ENCODE measurements at regions not wholly inside any gene's neighbourhood (a gene's known extent, or its start where the extent isn't known, plus 50 kb on each side); places are given as distances from the start of the nearest gene placed in this dataset.

DNA sequence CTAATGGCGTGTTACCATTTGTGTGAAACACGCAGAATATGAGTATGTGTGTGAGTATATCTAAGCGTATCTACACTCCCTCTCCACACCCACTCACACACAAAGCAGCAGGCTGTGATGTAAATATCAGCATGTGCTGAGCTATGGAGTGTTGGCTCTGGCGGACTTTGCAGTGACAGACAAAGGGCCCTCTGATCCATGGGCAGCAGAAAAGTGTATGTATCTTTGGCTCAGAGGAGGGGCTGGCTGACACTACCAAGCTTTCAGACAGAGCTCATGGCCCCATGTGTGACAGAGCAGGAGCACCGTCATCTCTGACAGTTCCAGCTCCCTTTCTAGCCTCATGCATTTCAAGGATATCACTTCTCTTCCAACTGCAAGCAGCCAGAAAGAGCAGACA lies 57.2 kb upstream of the ASB18 start (continued):
- TF ChIP-seq, protein P1, sequence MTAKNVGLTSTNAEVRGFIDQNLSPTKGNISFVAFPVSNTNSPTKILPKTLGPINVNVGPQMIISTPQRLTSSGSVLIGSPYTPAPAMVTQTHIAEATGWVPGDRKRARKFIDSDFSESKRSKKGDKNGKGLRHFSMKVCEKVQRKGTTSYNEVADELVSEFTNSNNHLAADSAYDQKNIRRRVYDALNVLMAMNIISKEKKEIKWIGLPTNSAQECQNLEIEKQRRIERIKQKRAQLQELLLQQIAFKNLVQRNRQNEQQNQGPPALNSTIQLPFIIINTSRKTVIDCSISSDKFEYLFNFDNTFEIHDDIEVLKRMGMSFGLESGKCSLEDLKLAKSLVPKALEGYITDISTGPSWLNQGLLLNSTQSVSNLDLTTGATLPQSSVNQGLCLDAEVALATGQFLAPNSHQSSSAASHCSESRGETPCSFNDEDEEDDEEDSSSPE (CRISPR knock-in tag; IDR thresholded peaks at IDR 0.05), result no peak
- no peak for TF ChIP-seq SP5 (CRISPR knock-in tag; IDR thresholded peaks at IDR 0.05; ENCODE audit: borderline replicate concordance, low read depth)

DNA sequence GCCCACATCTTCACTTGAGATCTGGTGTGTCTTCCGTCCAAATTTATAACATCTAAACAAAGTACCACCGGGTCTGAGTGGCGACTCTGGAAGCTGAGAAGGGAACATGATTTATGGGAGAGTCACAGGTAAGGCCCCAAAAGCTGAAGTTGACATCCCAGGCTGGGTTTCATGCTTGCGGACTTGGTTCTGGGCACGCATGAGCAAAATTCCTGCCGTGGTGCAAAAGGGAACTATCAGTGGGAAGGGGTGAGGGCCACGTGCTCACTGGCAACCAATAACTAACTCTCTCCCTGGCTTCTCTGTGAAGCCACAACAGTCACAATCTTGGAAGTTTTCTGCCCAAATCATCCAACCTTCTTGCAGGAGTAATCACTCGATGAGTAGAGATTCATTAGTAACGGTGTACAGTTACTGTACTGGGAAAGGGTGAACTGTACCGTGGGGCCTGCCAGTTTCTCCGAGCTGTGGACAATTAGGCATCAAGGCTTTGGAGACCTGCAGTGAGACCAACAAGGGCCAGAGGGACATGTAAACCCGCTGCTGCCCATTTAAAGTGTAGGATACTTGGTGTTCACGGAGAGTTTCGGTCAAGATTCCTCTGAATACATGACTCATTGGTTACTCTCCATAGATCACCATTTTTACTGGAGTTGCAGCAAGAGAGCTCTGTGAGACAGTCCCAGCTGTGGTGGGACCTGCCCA lies 69.4 kb upstream of the ASB18 start:
- ATAC-seq (no peak), DNase-seq (ENCODE audit: low spot score) (no peak), FAIRE-seq (no peak)
- Histone ChIP-seq H3K9me3 (ENCODE audit: low read length) (no peaks in the 10 kb centered on the region), H3K79me2 (ENCODE audit: insufficient read depth, low read length) (no peaks in the 10 kb centered on the region), H3K4me3 (replicated peaks in 1 of 3; ENCODE audit: insufficient read depth in 1 of 3, low read depth in 2 of 3, low read length in 3 of 3) (no peak overlapping the region), H3K27me3 (ENCODE audit: control insufficient read depth in 1 of 2, insufficient read depth in 2 of 2, low read length in 2 of 2) (peaks cover 4 to 55% of the 10 kb centered on the region in 2 experiments; a peak in 3 of 5 replicates), H3K4me2 (ENCODE audit: low read depth, low read length) (no peak overlapping the region), H3K27ac (ENCODE audit: extremely low read length, insufficient read depth, low read length) (no peak overlapping the region), H2AFZ (ENCODE audit: low read length) (no peak overlapping the region), H3K36me3 (replicated peaks in 1 of 2; ENCODE audit: control insufficient read depth in 1 of 2, insufficient read depth in 2 of 2, low read length in 2 of 2) (no peaks in the 10 kb centered on the region), H3K4me1 (ENCODE audit: insufficient read depth, low read length) (peaks cover 10% of the 10 kb centered on the region), H4K20me1 (ENCODE audit: insufficient read depth, low read length) (no peaks in the 10 kb centered on the region), H3K9ac (ENCODE audit: insufficient read depth, low read depth, low read length) (no peak overlapping the region)
- in situ Hi-C loops (cut with HindIII; ENCODE audit: extremely low pct_ligation_motif_present, low pct_unique_long_range_greater_than_20kb), result no loop called here
- intact Hi-C loops (cut with micrococcal nuclease; ENCODE audit: unreplicated experiment), result no loop called here
- POLR2A ChIA-PET, result no interaction called here
- WGBS (ENCODE audit: low lambda C conversion rate), result 52% methylated on average over 13 of the region's 14 CpGs
- BruUV-seq (replicated peaks), result no TSS peak
- CTCF ChIA-PET (ENCODE audit: low intra/inter-chr PET ratio, low total read pairs), result no interaction called here
- TF ChIP-seq SP140L (CRISPR knock-in tag; IDR thresholded peaks at IDR 0.05; ENCODE audit: borderline replicate concordance) (no peak), NFYB (CRISPR knock-in tag; IDR thresholded peaks at IDR 0.05) (no peak), FOXJ3 (CRISPR knock-in tag; IDR thresholded peaks at IDR 0.05; ENCODE audit: borderline replicate concordance) (no peak), SMAD3 (CRISPR knock-in tag; IDR thresholded peaks at IDR 0.05) (no peak), ZNF629 (CRISPR knock-in tag; conservative IDR thresholded peaks at IDR 0.05) (no peak), ZC3H4 (CRISPR knock-in tag; IDR thresholded peaks at IDR 0.05; ENCODE audit: borderline replicate concordance) (no peak), ZNF33B (CRISPR knock-in tag; IDR thresholded peaks at IDR 0.05) (no peak)
- TF ChIP-seq, protein P2, sequence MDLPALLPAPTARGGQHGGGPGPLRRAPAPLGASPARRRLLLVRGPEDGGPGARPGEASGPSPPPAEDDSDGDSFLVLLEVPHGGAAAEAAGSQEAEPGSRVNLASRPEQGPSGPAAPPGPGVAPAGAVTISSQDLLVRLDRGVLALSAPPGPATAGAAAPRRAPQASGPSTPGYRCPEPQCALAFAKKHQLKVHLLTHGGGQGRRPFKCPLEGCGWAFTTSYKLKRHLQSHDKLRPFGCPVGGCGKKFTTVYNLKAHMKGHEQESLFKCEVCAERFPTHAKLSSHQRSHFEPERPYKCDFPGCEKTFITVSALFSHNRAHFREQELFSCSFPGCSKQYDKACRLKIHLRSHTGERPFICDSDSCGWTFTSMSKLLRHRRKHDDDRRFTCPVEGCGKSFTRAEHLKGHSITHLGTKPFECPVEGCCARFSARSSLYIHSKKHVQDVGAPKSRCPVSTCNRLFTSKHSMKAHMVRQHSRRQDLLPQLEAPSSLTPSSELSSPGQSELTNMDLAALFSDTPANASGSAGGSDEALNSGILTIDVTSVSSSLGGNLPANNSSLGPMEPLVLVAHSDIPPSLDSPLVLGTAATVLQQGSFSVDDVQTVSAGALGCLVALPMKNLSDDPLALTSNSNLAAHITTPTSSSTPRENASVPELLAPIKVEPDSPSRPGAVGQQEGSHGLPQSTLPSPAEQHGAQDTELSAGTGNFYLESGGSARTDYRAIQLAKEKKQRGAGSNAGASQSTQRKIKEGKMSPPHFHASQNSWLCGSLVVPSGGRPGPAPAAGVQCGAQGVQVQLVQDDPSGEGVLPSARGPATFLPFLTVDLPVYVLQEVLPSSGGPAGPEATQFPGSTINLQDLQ (CRISPR knock-in tag; IDR thresholded peaks at IDR 0.05), result no peak
- TF ChIP-seq, protein P3, sequence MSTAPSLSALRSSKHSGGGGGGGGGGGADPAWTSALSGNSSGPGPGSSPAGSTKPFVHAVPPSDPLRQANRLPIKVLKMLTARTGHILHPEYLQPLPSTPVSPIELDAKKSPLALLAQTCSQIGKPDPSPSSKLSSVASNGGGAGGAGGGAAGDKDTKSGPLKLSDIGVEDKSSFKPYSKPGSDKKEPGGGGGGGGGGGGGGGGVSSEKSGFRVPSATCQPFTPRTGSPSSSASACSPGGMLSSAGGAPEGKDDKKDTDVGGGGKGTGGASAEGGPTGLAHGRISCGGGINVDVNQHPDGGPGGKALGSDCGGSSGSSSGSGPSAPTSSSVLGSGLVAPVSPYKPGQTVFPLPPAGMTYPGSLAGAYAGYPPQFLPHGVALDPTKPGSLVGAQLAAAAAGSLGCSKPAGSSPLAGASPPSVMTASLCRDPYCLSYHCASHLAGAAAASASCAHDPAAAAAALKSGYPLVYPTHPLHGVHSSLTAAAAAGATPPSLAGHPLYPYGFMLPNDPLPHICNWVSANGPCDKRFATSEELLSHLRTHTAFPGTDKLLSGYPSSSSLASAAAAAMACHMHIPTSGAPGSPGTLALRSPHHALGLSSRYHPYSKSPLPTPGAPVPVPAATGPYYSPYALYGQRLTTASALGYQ (CRISPR knock-in tag; IDR thresholded peaks at IDR 0.05), result no peak
